GM23338 (cell line): ENCODE measurements at regions not wholly inside any gene's neighbourhood (a gene's known extent, or its start where the extent isn't known, plus 50 kb on each side); places are given as distances from the start of the nearest gene placed in this dataset.

Experiments
- ATAC-seq: fragments of 200-7000 bp; cut with Tn5 transposase; 3 replicates; pipeline ENCODE4 v1.9.1; 2020
- DNase-seq: peaks from one replicate; pipeline ENCODE4 v3.0.0-alpha.2; 2015; ENCODE audit warnings: low spot score
- H2AFZ ChIP-seq: fragments of 200-600 bp; sonication (generic); 2 replicates; pipeline ENCODE4 v1.8.0; 2016; ENCODE audit warnings: antibody characterized with exemption, mild to moderate bottlenecking, moderate library complexity
- H3F3A ChIP-seq: fragments of 200-600 bp; sonication (generic); replicated peaks from 2 replicates; pipeline ENCODE4 v1.8.0; 2017; ENCODE audit warnings: antibody characterized with exemption, mixed run types, low read depth
- H3K27ac ChIP-seq: fragments of 200-600 bp; sonication (generic); 2 replicates; pipeline ENCODE4 v1.6.1; 2016; ENCODE audit warnings: low read depth
- H3K27me3 ChIP-seq: fragments of 200-600 bp; sonication (generic); 2 replicates; pipeline ENCODE4 v1.8.0; 2016; ENCODE audit warnings: mild to moderate bottlenecking, mixed run types, moderate library complexity; ENCODE audit not compliant: insufficient read depth
- H3K36me3 ChIP-seq: fragments of 200-600 bp; sonication (generic); 2 replicates; pipeline ENCODE4 v1.8.0; 2016; ENCODE audit warnings: mild to moderate bottlenecking; ENCODE audit not compliant: insufficient read depth
- H3K4me1 ChIP-seq: fragments of 200-600 bp; sonication (generic); 2 replicates; pipeline ENCODE4 v1.8.0; 2016; ENCODE audit warnings: mild to moderate bottlenecking, moderate library complexity; ENCODE audit not compliant: insufficient read depth
- H3K4me2 ChIP-seq: fragments of 200-600 bp; sonication (generic); 2 replicates; pipeline ENCODE4 v1.7.1; 2017; ENCODE audit warnings: mixed run types
- H3K4me3 ChIP-seq: fragments of 200-600 bp; sonication (generic); 2 replicates; pipeline ENCODE4 v1.6.1; 2016; ENCODE audit warnings: mixed run types
- H3K79me2 ChIP-seq: fragments of 200-600 bp; sonication (generic); replicated peaks from 2 replicates; pipeline ENCODE4 v1.8.0; 2017; ENCODE audit warnings: mild to moderate bottlenecking; ENCODE audit not compliant: insufficient read depth
- H3K9me2 ChIP-seq: fragments of 200-600 bp; sonication (generic); 2 replicates; pipeline ENCODE4 v1.8.0; 2017; ENCODE audit not compliant: insufficient read depth
- H4K20me1 ChIP-seq: fragments of 200-600 bp; sonication (generic); replicated peaks from 2 replicates; pipeline ENCODE4 v1.8.0; 2017; ENCODE audit warnings: mild to moderate bottlenecking; ENCODE audit not compliant: insufficient read depth
- H3K27ac Mint-ChIP-seq: 2 replicates; pipeline ENCODE4 v1.8.0; 2020; ENCODE audit warnings: inconsistent platforms, mild to moderate bottlenecking, moderate library complexity, mixed read lengths
- H3K27me3 Mint-ChIP-seq: 3 replicates; pipeline ENCODE4 v1.8.0; 2022; ENCODE audit warnings: low read depth, mild to moderate bottlenecking, moderate library complexity, mixed read lengths, inconsistent platforms; ENCODE audit not compliant: insufficient read depth, poor library complexity
- H3K36me3 Mint-ChIP-seq: 3 replicates; pipeline ENCODE4 v1.8.0; 2021; ENCODE audit warnings: low read depth, mild to moderate bottlenecking, inconsistent platforms, moderate library complexity, mixed read lengths
- H3K4me1 Mint-ChIP-seq: 3 replicates; pipeline ENCODE4 v1.8.0; 2020; ENCODE audit warnings: mild to moderate bottlenecking, inconsistent platforms, mixed read lengths
- H3K4me3 Mint-ChIP-seq: 3 replicates; pipeline ENCODE4 v1.8.0; 2021; ENCODE audit warnings: moderate library complexity, mild to moderate bottlenecking, inconsistent platforms, mixed read lengths
- H3K9me3 Mint-ChIP-seq: 3 replicates; pipeline ENCODE4 v1.8.0; 2020; ENCODE audit warnings: moderate library complexity, mild to moderate bottlenecking, inconsistent platforms, mixed read lengths
- EZH2phosphoT487 ChIP-seq: fragments of 200-600 bp; sonication (generic); IDR thresholded peaks from one replicate; pipeline ENCODE4 v1.8.1; 2018; ENCODE audit warnings: antibody characterized with exemption; ENCODE audit not compliant: unreplicated experiment
- REST ChIP-seq: IDR thresholded peaks from one replicate; pipeline ENCODE4 v1.6.1; 2018; ENCODE audit warnings: antibody characterized with exemption; ENCODE audit not compliant: unreplicated experiment
- STAT1 ChIP-seq: IDR thresholded peaks from one replicate; pipeline ENCODE4 v1.6.1; 2016; ENCODE audit warnings: antibody characterized with exemption; ENCODE audit not compliant: unreplicated experiment
- ZNF462 ChIP-seq: fragments of 250-450 bp; sonication (Bioruptor Pico); IDR thresholded peaks from 2 replicates; pipeline ENCODE4 v1.5.0; 2020; ENCODE audit warnings: mild to moderate bottlenecking, moderate library complexity

GRCh38 chr2:82790206-82791021 is 1668.7 kb downstream of the SUCLG1 start:
- H2AFZ ChIP-seq = peak overlapping the region; percentile 80
- H3K4me3 ChIP-seq = no peak overlapping the region
- no peak overlapping the region for H3K27ac ChIP-seq
- TF ChIP-seq ZNF462 (CRISPR knock-in tag) = no peak
- TF ChIP-seq EZH2phosphoT487 = no peak
- no peak for TF ChIP-seq STAT1
- TF ChIP-seq REST = no peak
- Mint-ChIP-seq H3K4me3 (no peak overlapping the region), H3K4me1 (no peaks in the 10 kb centered on the region), H3K27me3 (no peaks in the 10 kb centered on the region), H3K27ac (no peak overlapping the region), H3K36me3 (no peaks in the 10 kb centered on the region), H3K9me3 (no peaks in the 10 kb centered on the region)
- no peaks in the 10 kb centered on the region; the same call in 1 of the 2 replicates for H3K9me2 ChIP-seq
- H3K4me1 ChIP-seq = no peaks in the 10 kb centered on the region
- H3K79me2 ChIP-seq = no peaks in the 10 kb centered on the region
- ATAC-seq (no peak), DNase-seq (no peak)
- H3K36me3 ChIP-seq = no peaks in the 10 kb centered on the region
- H3K4me2 ChIP-seq = no peak overlapping the region
- H3F3A ChIP-seq = no peaks in the 10 kb centered on the region
- no peaks in the 10 kb centered on the region for H4K20me1 ChIP-seq
- no peaks in the 10 kb centered on the region for H3K27me3 ChIP-seq
